ENCODE measurements at regions not wholly inside any gene's neighbourhood (a gene's known extent, or its start where the extent isn't known, plus 50 kb on each side); places are given as distances from the start of the nearest gene placed in this dataset.

DNA sequence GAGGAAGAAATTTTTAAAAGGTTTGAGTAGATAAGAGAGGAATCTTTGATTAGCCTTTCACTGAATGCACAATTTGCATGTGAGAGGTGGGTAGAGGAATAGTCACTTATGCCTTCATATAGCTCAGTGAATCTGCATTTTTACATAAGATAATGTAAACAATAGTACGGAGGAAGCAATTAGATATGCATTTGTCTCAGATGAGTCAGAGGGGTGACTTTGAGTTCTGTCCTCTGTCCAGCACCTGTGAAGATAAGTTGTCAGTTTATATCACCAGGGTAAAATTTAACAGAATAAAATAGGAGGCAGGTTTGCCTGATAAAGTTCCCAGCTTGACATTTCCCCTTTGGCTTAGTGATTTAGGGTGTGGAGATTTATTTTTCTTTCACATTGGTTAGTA lies 841.9 kb downstream of the PCDH18 start:
- H3K9me3 ChIP-seq (ENCODE audit: control insufficient read depth, insufficient read depth, low read depth, low read length): no peaks in the 10 kb centered on the region
- ATAC-seq (no peak), DNase-seq (ENCODE audit: low read depth, low spot score) (no peak)
- BruUV-seq (replicated peaks): no TSS peak
- no peaks in the 10 kb centered on the region for H3K4me1 ChIP-seq (ENCODE audit: control insufficient read depth, insufficient read depth, low read length)
- no peaks in the 10 kb centered on the region for H3K27me3 ChIP-seq (ENCODE audit: control insufficient read depth, insufficient read depth, low read length)
- no peak overlapping the region for H3K4me3 ChIP-seq (ENCODE audit: low read depth in 2 of 2, low read length in 2 of 2)
- H3K36me3 ChIP-seq (ENCODE audit: control insufficient read depth, insufficient read depth, low read length): no peaks in the 10 kb centered on the region
- TF ChIP-seq POLR2AphosphoS5 (IDR thresholded peaks at IDR 0.05; ENCODE audit: low read depth, low read length) (no peak), TCF7L2 (IDR thresholded peaks at IDR 0.05; ENCODE audit: low read depth, low read length) (no peak), SIN3A (IDR thresholded peaks at IDR 0.05; ENCODE audit: borderline replicate concordance, insufficient read depth, low read depth, low read length) (no peak)
- TF ChIP-seq, protein P1, sequence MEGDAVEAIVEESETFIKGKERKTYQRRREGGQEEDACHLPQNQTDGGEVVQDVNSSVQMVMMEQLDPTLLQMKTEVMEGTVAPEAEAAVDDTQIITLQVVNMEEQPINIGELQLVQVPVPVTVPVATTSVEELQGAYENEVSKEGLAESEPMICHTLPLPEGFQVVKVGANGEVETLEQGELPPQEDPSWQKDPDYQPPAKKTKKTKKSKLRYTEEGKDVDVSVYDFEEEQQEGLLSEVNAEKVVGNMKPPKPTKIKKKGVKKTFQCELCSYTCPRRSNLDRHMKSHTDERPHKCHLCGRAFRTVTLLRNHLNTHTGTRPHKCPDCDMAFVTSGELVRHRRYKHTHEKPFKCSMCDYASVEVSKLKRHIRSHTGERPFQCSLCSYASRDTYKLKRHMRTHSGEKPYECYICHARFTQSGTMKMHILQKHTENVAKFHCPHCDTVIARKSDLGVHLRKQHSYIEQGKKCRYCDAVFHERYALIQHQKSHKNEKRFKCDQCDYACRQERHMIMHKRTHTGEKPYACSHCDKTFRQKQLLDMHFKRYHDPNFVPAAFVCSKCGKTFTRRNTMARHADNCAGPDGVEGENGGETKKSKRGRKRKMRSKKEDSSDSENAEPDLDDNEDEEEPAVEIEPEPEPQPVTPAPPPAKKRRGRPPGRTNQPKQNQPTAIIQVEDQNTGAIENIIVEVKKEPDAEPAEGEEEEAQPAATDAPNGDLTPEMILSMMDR (IDR thresholded peaks at IDR 0.05): no peak
- TF ChIP-seq, protein P2, sequence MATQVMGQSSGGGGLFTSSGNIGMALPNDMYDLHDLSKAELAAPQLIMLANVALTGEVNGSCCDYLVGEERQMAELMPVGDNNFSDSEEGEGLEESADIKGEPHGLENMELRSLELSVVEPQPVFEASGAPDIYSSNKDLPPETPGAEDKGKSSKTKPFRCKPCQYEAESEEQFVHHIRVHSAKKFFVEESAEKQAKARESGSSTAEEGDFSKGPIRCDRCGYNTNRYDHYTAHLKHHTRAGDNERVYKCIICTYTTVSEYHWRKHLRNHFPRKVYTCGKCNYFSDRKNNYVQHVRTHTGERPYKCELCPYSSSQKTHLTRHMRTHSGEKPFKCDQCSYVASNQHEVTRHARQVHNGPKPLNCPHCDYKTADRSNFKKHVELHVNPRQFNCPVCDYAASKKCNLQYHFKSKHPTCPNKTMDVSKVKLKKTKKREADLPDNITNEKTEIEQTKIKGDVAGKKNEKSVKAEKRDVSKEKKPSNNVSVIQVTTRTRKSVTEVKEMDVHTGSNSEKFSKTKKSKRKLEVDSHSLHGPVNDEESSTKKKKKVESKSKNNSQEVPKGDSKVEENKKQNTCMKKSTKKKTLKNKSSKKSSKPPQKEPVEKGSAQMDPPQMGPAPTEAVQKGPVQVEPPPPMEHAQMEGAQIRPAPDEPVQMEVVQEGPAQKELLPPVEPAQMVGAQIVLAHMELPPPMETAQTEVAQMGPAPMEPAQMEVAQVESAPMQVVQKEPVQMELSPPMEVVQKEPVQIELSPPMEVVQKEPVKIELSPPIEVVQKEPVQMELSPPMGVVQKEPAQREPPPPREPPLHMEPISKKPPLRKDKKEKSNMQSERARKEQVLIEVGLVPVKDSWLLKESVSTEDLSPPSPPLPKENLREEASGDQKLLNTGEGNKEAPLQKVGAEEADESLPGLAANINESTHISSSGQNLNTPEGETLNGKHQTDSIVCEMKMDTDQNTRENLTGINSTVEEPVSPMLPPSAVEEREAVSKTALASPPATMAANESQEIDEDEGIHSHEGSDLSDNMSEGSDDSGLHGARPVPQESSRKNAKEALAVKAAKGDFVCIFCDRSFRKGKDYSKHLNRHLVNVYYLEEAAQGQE (IDR thresholded peaks at IDR 0.05; ENCODE audit: insufficient read depth in 1 of 2, low read depth in 2 of 2, low read length in 1 of 2): no peak
- H3K27ac ChIP-seq (ENCODE audit: low read length): no peak overlapping the region
- intact Hi-C loops (cut with micrococcal nuclease; ENCODE audit: unreplicated experiment) (no loop called here), in situ Hi-C loops (cut with HindIII; ENCODE audit: low pct_unique_long_range_greater_than_20kb, low sequenced_read_pairs) (no loop called here)
- ChIA-PET CTCF (no interaction called here), POLR2A (no interaction called here)

DNA sequence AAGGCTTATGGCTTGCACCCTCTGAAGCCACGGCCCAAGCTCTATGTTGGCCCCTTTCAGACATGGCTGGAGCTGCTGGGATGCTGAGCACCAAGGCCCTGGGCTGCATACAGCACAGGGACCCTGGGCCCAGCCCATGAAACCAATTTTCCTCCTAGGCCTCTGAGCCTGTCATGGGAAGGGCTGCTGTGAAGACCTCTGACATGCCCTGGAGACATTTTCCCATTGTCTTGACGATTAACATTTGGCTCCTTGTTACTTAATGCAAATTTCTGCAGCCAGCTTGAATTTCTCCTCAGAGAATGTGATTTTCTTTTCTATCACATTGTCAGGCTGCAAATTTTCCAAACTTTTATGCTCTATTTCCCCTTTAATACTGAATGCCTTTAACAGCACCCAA lies 844.7 kb downstream of the PCDH18 start:
- CTCF ChIA-PET: no interaction called here
- Histone ChIP-seq H3K36me3 (ENCODE audit: control insufficient read depth, insufficient read depth, low read length) (no peaks in the 10 kb centered on the region), H3K4me3 (ENCODE audit: low read depth in 2 of 2, low read length in 2 of 2) (no peak overlapping the region), H3K27ac (ENCODE audit: low read length) (no peak overlapping the region), H3K4me1 (ENCODE audit: control insufficient read depth, insufficient read depth, low read length) (no peaks in the 10 kb centered on the region), H3K9me3 (ENCODE audit: control insufficient read depth, insufficient read depth, low read depth, low read length) (no peaks in the 10 kb centered on the region), H3K27me3 (ENCODE audit: control insufficient read depth, insufficient read depth, low read length) (no peaks in the 10 kb centered on the region)
- POLR2A ChIA-PET: no interaction called here
- DNase-seq (ENCODE audit: low read depth, low spot score) (no peak), ATAC-seq (no peak)
- in situ Hi-C loops (cut with HindIII; ENCODE audit: low pct_unique_long_range_greater_than_20kb, low sequenced_read_pairs): no loop called here
- BruUV-seq (replicated peaks): no TSS peak
- intact Hi-C loops (cut with micrococcal nuclease; ENCODE audit: unreplicated experiment): no loop called here
- TF ChIP-seq, protein P1 (IDR thresholded peaks at IDR 0.05): no peak
- no peak for TF ChIP-seq TCF7L2 (IDR thresholded peaks at IDR 0.05; ENCODE audit: low read depth, low read length)
- TF ChIP-seq, protein P2 (IDR thresholded peaks at IDR 0.05; ENCODE audit: insufficient read depth in 1 of 2, low read depth in 2 of 2, low read length in 1 of 2): no peak
- TF ChIP-seq SIN3A (IDR thresholded peaks at IDR 0.05; ENCODE audit: borderline replicate concordance, insufficient read depth, low read depth, low read length): no peak
- TF ChIP-seq POLR2AphosphoS5 (IDR thresholded peaks at IDR 0.05; ENCODE audit: low read depth, low read length): no peak

Measured in Panc1 (cell line).